ENCODE measurements at regions not wholly inside any gene's neighbourhood (a gene's known extent, or its start where the extent isn't known, plus 50 kb on each side); places are given as distances from the start of the nearest gene placed in this dataset.

DNA sequence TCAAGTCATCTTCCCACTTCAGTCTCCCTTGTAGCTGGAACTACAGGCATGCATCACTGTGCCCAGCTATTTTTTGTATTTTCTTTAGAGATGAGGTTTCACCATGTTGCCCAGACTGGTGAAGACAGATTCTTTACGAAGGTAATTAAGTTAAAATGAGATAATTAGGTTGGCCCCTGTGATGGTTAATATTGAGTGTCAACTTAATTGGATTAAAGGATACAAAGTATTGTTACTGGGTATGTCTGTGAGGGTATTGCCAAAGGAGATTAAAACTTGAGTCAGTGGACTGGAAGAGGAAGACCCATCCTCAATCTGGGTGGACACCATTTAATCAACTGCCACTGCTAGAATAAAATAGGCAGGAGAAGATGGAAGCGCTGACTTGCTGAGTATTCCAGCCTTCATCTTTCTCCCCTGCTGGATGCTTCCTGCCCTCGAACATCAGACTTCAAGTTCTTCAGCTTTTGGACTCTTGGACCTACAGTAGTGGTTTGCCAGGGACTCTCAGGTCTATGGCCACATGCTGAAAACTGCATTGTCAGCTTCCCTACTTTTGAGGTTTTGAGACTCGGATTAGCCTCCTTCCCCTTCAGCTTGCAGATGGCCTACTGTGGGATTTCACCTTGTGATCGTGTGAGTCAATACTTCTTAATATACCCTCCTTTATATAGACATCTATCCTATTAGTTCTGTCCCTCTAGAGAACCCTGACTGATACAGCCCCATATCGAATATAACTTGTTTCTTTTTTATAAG is 269.1 kb downstream of the TMX3 start (continued):
- TF ChIP-seq, protein P1, sequence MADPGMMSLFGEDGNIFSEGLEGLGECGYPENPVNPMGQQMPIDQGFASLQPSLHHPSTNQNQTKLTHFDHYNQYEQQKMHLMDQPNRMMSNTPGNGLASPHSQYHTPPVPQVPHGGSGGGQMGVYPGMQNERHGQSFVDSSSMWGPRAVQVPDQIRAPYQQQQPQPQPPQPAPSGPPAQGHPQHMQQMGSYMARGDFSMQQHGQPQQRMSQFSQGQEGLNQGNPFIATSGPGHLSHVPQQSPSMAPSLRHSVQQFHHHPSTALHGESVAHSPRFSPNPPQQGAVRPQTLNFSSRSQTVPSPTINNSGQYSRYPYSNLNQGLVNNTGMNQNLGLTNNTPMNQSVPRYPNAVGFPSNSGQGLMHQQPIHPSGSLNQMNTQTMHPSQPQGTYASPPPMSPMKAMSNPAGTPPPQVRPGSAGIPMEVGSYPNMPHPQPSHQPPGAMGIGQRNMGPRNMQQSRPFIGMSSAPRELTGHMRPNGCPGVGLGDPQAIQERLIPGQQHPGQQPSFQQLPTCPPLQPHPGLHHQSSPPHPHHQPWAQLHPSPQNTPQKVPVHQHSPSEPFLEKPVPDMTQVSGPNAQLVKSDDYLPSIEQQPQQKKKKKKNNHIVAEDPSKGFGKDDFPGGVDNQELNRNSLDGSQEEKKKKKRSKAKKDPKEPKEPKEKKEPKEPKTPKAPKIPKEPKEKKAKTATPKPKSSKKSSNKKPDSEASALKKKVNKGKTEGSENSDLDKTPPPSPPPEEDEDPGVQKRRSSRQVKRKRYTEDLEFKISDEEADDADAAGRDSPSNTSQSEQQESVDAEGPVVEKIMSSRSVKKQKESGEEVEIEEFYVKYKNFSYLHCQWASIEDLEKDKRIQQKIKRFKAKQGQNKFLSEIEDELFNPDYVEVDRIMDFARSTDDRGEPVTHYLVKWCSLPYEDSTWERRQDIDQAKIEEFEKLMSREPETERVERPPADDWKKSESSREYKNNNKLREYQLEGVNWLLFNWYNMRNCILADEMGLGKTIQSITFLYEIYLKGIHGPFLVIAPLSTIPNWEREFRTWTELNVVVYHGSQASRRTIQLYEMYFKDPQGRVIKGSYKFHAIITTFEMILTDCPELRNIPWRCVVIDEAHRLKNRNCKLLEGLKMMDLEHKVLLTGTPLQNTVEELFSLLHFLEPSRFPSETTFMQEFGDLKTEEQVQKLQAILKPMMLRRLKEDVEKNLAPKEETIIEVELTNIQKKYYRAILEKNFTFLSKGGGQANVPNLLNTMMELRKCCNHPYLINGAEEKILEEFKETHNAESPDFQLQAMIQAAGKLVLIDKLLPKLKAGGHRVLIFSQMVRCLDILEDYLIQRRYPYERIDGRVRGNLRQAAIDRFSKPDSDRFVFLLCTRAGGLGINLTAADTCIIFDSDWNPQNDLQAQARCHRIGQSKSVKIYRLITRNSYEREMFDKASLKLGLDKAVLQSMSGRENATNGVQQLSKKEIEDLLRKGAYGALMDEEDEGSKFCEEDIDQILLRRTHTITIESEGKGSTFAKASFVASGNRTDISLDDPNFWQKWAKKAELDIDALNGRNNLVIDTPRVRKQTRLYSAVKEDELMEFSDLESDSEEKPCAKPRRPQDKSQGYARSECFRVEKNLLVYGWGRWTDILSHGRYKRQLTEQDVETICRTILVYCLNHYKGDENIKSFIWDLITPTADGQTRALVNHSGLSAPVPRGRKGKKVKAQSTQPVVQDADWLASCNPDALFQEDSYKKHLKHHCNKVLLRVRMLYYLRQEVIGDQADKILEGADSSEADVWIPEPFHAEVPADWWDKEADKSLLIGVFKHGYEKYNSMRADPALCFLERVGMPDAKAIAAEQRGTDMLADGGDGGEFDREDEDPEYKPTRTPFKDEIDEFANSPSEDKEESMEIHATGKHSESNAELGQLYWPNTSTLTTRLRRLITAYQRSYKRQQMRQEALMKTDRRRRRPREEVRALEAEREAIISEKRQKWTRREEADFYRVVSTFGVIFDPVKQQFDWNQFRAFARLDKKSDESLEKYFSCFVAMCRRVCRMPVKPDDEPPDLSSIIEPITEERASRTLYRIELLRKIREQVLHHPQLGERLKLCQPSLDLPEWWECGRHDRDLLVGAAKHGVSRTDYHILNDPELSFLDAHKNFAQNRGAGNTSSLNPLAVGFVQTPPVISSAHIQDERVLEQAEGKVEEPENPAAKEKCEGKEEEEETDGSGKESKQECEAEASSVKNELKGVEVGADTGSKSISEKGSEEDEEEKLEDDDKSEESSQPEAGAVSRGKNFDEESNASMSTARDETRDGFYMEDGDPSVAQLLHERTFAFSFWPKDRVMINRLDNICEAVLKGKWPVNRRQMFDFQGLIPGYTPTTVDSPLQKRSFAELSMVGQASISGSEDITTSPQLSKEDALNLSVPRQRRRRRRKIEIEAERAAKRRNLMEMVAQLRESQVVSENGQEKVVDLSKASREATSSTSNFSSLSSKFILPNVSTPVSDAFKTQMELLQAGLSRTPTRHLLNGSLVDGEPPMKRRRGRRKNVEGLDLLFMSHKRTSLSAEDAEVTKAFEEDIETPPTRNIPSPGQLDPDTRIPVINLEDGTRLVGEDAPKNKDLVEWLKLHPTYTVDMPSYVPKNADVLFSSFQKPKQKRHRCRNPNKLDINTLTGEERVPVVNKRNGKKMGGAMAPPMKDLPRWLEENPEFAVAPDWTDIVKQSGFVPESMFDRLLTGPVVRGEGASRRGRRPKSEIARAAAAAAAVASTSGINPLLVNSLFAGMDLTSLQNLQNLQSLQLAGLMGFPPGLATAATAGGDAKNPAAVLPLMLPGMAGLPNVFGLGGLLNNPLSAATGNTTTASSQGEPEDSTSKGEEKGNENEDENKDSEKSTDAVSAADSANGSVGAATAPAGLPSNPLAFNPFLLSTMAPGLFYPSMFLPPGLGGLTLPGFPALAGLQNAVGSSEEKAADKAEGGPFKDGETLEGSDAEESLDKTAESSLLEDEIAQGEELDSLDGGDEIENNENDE (IDR thresholded peaks at IDR 0.05; ENCODE audit: insufficient replicate concordance, low read length) = no peak
- TF ChIP-seq EZH2 (IDR thresholded peaks at IDR 0.05; ENCODE audit: low read depth, low read length, severe bottlenecking) = no peak
- TF ChIP-seq, protein P2, sequence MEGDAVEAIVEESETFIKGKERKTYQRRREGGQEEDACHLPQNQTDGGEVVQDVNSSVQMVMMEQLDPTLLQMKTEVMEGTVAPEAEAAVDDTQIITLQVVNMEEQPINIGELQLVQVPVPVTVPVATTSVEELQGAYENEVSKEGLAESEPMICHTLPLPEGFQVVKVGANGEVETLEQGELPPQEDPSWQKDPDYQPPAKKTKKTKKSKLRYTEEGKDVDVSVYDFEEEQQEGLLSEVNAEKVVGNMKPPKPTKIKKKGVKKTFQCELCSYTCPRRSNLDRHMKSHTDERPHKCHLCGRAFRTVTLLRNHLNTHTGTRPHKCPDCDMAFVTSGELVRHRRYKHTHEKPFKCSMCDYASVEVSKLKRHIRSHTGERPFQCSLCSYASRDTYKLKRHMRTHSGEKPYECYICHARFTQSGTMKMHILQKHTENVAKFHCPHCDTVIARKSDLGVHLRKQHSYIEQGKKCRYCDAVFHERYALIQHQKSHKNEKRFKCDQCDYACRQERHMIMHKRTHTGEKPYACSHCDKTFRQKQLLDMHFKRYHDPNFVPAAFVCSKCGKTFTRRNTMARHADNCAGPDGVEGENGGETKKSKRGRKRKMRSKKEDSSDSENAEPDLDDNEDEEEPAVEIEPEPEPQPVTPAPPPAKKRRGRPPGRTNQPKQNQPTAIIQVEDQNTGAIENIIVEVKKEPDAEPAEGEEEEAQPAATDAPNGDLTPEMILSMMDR (IDR thresholded peaks at IDR 0.05; ENCODE audit: control extremely low read depth in 1 of 3, insufficient read depth in 1 of 3, low read depth in 1 of 3, low read length in 3 of 3) = no peak
